ENCODE measurements at regions not wholly inside any gene's neighbourhood (a gene's known extent, or its start where the extent isn't known, plus 50 kb on each side); places are given as distances from the start of the nearest gene placed in this dataset.

DNA sequence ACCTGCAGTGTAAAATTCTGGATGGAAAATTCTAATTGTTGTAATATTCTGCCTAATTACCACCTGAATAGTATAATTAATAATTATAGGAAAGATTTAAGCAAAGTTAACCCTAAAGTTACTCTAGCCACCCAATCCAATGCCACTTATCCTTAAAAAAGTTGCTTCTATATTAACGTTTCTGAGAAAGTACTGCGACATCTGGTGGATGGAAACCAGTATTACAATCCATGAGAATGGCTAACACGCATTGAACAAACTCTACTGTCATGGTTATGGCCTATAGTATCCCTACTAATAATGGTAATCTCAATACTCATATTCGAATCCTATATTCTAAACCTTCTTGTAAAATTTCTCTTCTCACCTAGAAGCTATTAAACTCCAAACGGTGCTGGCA, 1551.8 kb downstream of the SLITRK1 start:
- Histone ChIP-seq H3K36me3 (ENCODE audit: insufficient read depth, low read length) (no peaks in the 10 kb centered on the region), H3K4me1 (ENCODE audit: insufficient read depth, low read length) (no peaks in the 10 kb centered on the region), H3K27ac (ENCODE audit: low read depth, low read length) (no peak overlapping the region), H3K4me3 (ENCODE audit: insufficient read depth, low read length) (no peak overlapping the region), H3K79me2 (ENCODE audit: insufficient read depth, low read length) (no peaks in the 10 kb centered on the region), H3K4me2 (ENCODE audit: insufficient read depth, low read length) (no peak overlapping the region), H3K27me3 (ENCODE audit: insufficient read depth, low read length) (no peaks in the 10 kb centered on the region), H4K20me1 (ENCODE audit: insufficient read depth, low read length) (no peaks in the 10 kb centered on the region), H2AFZ (ENCODE audit: low read length) (no peak overlapping the region), H3K9me3 (ENCODE audit: low read depth, low read length) (no peaks in the 10 kb centered on the region)
- DNase-seq (ENCODE audit: insufficient read length, low spot score, missing footprints), result no peak
- peak; percentile 12 for TF ChIP-seq CTCF (IDR thresholded peaks at IDR 0.05; ENCODE audit: extremely low read depth, low read depth, low read length)

- H3K9me3 ChIP-seq (ENCODE audit: low read depth, low read length), result no peaks in the 10 kb centered on the region
- no peaks in the 10 kb centered on the region for H3K4me1 ChIP-seq (ENCODE audit: insufficient read depth, low read length)
- H3K4me3 ChIP-seq (ENCODE audit: insufficient read depth, low read length), result no peak overlapping the region
- no peaks in the 10 kb centered on the region for H3K27me3 ChIP-seq (ENCODE audit: insufficient read depth, low read length)
- H4K20me1 ChIP-seq (ENCODE audit: insufficient read depth, low read length), result no peaks in the 10 kb centered on the region
- H3K79me2 ChIP-seq (ENCODE audit: insufficient read depth, low read length), result no peaks in the 10 kb centered on the region
- DNase-seq (ENCODE audit: insufficient read length, low spot score, missing footprints), result no peak
- no peak overlapping the region for H3K4me2 ChIP-seq (ENCODE audit: insufficient read depth, low read length)
- H2AFZ ChIP-seq (ENCODE audit: low read length), result no peak overlapping the region
- TF ChIP-seq CTCF (IDR thresholded peaks at IDR 0.05; ENCODE audit: extremely low read depth, low read depth, low read length), result no peak
- no peak overlapping the region for H3K27ac ChIP-seq (ENCODE audit: low read depth, low read length)
- no peaks in the 10 kb centered on the region for H3K36me3 ChIP-seq (ENCODE audit: insufficient read depth, low read length)
These were observed 1559.2 kb downstream of the SLITRK1 start for GRCh38 chr13:82323101-82323500.

GRCh38 chr13:82305588-82305987, 1576.7 kb downstream of the SLITRK1 start:
- H3K79me2 ChIP-seq (ENCODE audit: insufficient read depth, low read length), result no peaks in the 10 kb centered on the region
- no peak overlapping the region for H3K4me3 ChIP-seq (ENCODE audit: insufficient read depth, low read length)
- H3K27me3 ChIP-seq (ENCODE audit: insufficient read depth, low read length), result no peaks in the 10 kb centered on the region
- H3K36me3 ChIP-seq (ENCODE audit: insufficient read depth, low read length), result no peaks in the 10 kb centered on the region
- H2AFZ ChIP-seq (ENCODE audit: low read length), result no peak overlapping the region
- no peak for TF ChIP-seq CTCF (IDR thresholded peaks at IDR 0.05; ENCODE audit: extremely low read depth, low read depth, low read length)
- no peak overlapping the region for H3K27ac ChIP-seq (ENCODE audit: low read depth, low read length)
- H4K20me1 ChIP-seq (ENCODE audit: insufficient read depth, low read length), result no peaks in the 10 kb centered on the region
- H3K4me1 ChIP-seq (ENCODE audit: insufficient read depth, low read length), result no peaks in the 10 kb centered on the region
- DNase-seq (ENCODE audit: insufficient read length, low spot score, missing footprints), result no peak
- H3K9me3 ChIP-seq (ENCODE audit: low read depth, low read length), result no peaks in the 10 kb centered on the region
- no peak overlapping the region for H3K4me2 ChIP-seq (ENCODE audit: insufficient read depth, low read length)

DNA sequence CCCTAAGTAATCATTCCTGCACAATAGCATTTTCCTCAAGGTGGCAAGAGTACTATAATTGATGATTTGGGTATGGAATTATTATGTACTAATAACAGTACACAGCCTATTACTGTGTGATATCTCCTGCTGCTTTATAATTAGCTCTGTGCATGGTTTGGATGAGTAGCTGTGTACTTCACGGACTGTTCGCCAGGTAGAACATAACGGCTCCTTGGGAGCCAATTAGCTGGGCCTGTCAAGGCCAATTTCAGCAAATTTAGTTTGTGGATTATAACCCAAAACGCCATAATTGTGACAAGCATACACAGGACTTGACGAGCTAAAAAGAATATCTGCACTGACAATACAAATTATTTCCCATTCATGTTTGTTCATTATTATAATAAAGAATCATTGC, 1584.2 kb downstream of the SLITRK1 start:
- Histone ChIP-seq H3K27me3 (ENCODE audit: insufficient read depth, low read length) (no peaks in the 10 kb centered on the region), H4K20me1 (ENCODE audit: insufficient read depth, low read length) (no peaks in the 10 kb centered on the region), H3K9me3 (ENCODE audit: low read depth, low read length) (no peaks in the 10 kb centered on the region), H3K36me3 (ENCODE audit: insufficient read depth, low read length) (no peaks in the 10 kb centered on the region), H3K4me2 (ENCODE audit: insufficient read depth, low read length) (no peak overlapping the region), H3K4me3 (ENCODE audit: insufficient read depth, low read length) (no peak overlapping the region), H3K79me2 (ENCODE audit: insufficient read depth, low read length) (no peaks in the 10 kb centered on the region), H2AFZ (ENCODE audit: low read length) (no peak overlapping the region), H3K27ac (ENCODE audit: low read depth, low read length) (no peak overlapping the region), H3K4me1 (ENCODE audit: insufficient read depth, low read length) (no peaks in the 10 kb centered on the region)
- TF ChIP-seq CTCF (IDR thresholded peaks at IDR 0.05; ENCODE audit: extremely low read depth, low read depth, low read length), result no peak
- DNase-seq (ENCODE audit: insufficient read length, low spot score, missing footprints), result peak; percentile 2

Measured in osteoblast (primary cell).